Fibroblast of mammary gland (primary cell): ENCODE measurements at regions not wholly inside any gene's neighbourhood (a gene's known extent, or its start where the extent isn't known, plus 50 kb on each side); places are given as distances from the start of the nearest gene placed in this dataset.
"Not testable (repeated sequence)": the region's sequence is repeated elsewhere in the genome, so short reads cannot be mapped to it uniquely, and the experiment has no call there.

Experiments
- DNase-seq: peaks from one replicate; pipeline ENCODE4 v3.0.0-alpha.2; 2010; ENCODE audit warnings: low read depth
- H3K4me3 ChIP-seq: 2 replicates; pipeline ENCODE4 v1.5.1; 2011; ENCODE audit warnings: low read depth, mild to moderate bottlenecking, low read length, moderate library complexity; ENCODE audit not compliant: control insufficient read depth
- TF ChIP-seq, protein P1 (sequence below): conservative IDR thresholded peaks from 2 replicates; pipeline ENCODE4 v1.5.1; 2011; ENCODE audit warnings: low read depth, low read length, inconsistent platforms; ENCODE audit not compliant: control insufficient read depth, insufficient read depth

- no peak for DNase-seq
- no peak overlapping the region for H3K4me3 ChIP-seq
- TF ChIP-seq, protein P1, sequence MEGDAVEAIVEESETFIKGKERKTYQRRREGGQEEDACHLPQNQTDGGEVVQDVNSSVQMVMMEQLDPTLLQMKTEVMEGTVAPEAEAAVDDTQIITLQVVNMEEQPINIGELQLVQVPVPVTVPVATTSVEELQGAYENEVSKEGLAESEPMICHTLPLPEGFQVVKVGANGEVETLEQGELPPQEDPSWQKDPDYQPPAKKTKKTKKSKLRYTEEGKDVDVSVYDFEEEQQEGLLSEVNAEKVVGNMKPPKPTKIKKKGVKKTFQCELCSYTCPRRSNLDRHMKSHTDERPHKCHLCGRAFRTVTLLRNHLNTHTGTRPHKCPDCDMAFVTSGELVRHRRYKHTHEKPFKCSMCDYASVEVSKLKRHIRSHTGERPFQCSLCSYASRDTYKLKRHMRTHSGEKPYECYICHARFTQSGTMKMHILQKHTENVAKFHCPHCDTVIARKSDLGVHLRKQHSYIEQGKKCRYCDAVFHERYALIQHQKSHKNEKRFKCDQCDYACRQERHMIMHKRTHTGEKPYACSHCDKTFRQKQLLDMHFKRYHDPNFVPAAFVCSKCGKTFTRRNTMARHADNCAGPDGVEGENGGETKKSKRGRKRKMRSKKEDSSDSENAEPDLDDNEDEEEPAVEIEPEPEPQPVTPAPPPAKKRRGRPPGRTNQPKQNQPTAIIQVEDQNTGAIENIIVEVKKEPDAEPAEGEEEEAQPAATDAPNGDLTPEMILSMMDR = no peak
These were observed 61.4 kb upstream of the LMO2 start for GRCh38 chr11:33953289-33953688.

GRCh38 chr11:33952805-33953204, 60.9 kb upstream of the LMO2 start:
- TF ChIP-seq, protein P1 = no peak
- H3K4me3 ChIP-seq = no peak overlapping the region
- DNase-seq = no peak

GRCh38 chr11:33949252-33949913, 57.5 kb upstream of the LMO2 start:
- H3K4me3 ChIP-seq = no peak overlapping the region
- no peak for DNase-seq
- TF ChIP-seq, protein P1 = no peak

GRCh38 chr11:33948494-33948893, 56.6 kb upstream of the LMO2 start:
- no peak for DNase-seq
- H3K4me3 ChIP-seq = no peak overlapping the region
- TF ChIP-seq, protein P1 = no peak

- not testable (repeated sequence) for H3K4me3 ChIP-seq, DNase-seq
These were observed 56.0 kb upstream of the LMO2 start for GRCh38 chr11:33947918-33948317.

DNA sequence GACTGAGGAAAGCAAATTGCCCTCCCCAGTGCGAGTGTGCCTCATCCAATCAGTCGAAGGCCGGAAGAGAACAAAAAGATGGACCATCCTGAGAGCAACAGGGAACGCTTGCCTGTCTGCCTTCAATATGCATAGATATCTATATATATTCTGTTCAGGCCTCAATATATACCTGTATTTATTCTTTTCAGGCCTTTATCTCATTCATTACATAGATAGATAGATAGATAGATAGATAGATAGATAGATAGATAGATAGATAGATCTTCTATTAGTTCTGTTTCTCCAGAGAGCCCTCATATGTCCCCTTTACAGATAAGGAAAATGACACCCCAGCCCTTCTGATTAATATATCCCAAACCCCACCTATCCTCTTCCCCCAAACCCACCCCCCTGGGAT, 55.1 kb upstream of the LMO2 start:
- DNase-seq = no peak
- TF ChIP-seq, protein P1 = no peak
- no peak overlapping the region for H3K4me3 ChIP-seq

DNA sequence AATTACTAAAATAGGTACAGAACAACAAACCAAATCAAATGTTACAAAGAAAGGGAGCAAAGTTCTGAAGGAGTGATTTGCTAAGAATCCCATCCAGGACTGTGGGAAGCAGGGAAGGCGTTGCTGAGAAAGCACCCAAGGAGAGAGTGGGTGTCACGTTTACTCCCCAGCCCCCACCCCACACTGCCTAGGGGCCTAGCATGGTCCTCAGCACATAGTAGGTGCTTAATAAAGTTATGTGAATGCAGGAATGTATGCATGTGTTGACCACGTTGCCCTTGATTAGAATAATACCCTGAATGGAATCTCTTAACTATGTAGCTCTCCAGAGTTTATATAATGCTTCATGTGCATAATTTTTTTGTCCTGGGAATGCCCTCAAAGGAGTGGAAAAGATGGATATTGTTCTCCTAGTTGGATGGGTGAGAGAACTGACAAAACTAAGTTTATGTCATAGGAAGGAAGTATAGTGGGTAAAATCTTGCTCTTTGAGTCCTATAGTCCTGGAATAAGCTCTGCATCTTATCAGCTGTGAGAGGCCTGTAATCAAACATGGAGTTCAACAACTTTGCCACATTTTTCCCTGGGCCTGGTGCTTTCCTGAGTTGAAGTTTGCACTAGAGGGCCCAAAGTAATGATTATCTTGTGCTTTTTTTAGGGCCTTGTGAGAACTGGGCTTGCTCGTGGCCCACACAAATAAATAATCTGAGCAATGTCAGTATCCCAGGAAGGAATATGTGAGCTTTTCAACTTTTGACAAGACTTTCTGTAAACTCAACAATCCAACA, 53.8 kb upstream of the LMO2 start:
- DNase-seq = no peak
- no peak overlapping the region for H3K4me3 ChIP-seq
- TF ChIP-seq, protein P1 = no peak
